Gastroesophageal sphincter (tissue), 3 donors: ENCODE measurements at regions not wholly inside any gene's neighbourhood (a gene's known extent, or its start where the extent isn't known, plus 50 kb on each side); places are given as distances from the start of the nearest gene placed in this dataset.

Experiments used
- CTCF ChIP-seq, 4 experiments: fragments of 200-600 bp in 2 of 4; fragments of 450-650 bp in 2 of 4; sonication (generic) in 1 of 4; IDR thresholded peaks; one replicate each; pipeline ENCODE4 v1.5.1; 2017 to 2019; ENCODE audit warnings: antibody characterized with exemption in 4 of 4, mild to moderate bottlenecking in 2 of 4, moderate library complexity in 2 of 4
- EP300 ChIP-seq: sonication (generic); formaldehyde crosslinking; IDR thresholded peaks from one replicate; pipeline ENCODE4 v1.6.1; 2017; ENCODE audit warnings: antibody characterized with exemption, mild to moderate bottlenecking
- POLR2A ChIP-seq, 2 donors: fragments of 450-650 bp; IDR thresholded peaks; one replicate each; pipeline ENCODE4 v1.6.1; 2017; ENCODE audit warnings: antibody characterized with exemption in 2 of 2, mild to moderate bottlenecking in 2 of 2, moderate library complexity in 1 of 2
- POLR2AphosphoS5 ChIP-seq: sonication (generic); formaldehyde crosslinking; IDR thresholded peaks from one replicate; pipeline ENCODE4 v1.6.1; 2017; ENCODE audit warnings: antibody characterized with exemption

- peak in 1 of 4 experiments; percentile 48 for TF ChIP-seq CTCF (IDR thresholded peaks at IDR 0.05)
- TF ChIP-seq EP300, result no peak
- no peak for TF ChIP-seq POLR2AphosphoS5
- TF ChIP-seq POLR2A (IDR thresholded peaks at IDR 0.05), result no peak
Observed at GRCh38 chr2:58448065-58448507, 207.0 kb upstream of the FANCL start.
